HUES6 (cell line): ENCODE measurements at regions not wholly inside any gene's neighbourhood (a gene's known extent, or its start where the extent isn't known, plus 50 kb on each side); places are given as distances from the start of the nearest gene placed in this dataset.

ENCODE experiments used
- H3K27ac ChIP-seq: 2 replicates; pipeline ENCODE4 v1.7.0; 2013; ENCODE audit warnings: low read depth, mild to moderate bottlenecking, low read length, inconsistent platforms
- H3K27me3 ChIP-seq: 2 replicates; pipeline ENCODE4 v1.6.1; 2013; ENCODE audit warnings: low read length; ENCODE audit not compliant: control insufficient read depth, insufficient read depth
- H3K36me3 ChIP-seq: 2 replicates; pipeline ENCODE4 v1.6.1; 2013; ENCODE audit warnings: low read length; ENCODE audit not compliant: control insufficient read depth, insufficient read depth
- H3K4me1 ChIP-seq: 2 replicates; pipeline ENCODE4 v1.6.1; 2013; ENCODE audit warnings: low read length; ENCODE audit not compliant: control insufficient read depth, insufficient read depth
- H3K4me3 ChIP-seq: 2 replicates; pipeline ENCODE4 v1.5.1; 2013; ENCODE audit warnings: low read depth, low read length
- H3K9ac ChIP-seq: one replicate; pipeline ENCODE4 v1.6.1; 2013; ENCODE audit warnings: mild to moderate bottlenecking, low read length
- H3K9me3 ChIP-seq: 2 replicates; pipeline ENCODE4 v1.6.1; 2013; ENCODE audit warnings: low read depth, low read length; ENCODE audit not compliant: control insufficient read depth, insufficient read depth

DNA sequence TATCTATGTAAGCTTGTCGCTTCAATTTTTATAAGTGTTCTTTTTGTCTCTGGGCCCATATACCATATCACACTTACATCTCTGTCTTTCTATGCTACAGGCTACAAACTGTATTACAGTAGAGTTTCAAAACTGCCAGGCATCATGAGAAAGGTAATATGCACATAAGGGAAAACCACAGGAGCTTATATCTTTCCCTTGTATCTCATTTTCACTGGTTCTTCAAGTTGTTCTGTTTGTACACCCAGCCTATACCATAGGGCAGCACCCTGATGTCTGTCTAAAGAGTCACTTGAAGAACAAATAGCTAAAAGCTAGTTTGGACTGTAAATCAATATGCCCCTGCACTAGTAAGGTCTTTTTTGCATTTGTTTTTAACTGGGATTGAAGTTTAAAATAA is 366.7 kb downstream of the FIGN start:
- Histone ChIP-seq H3K27ac (no peak overlapping the region), H3K9me3 (no peaks in the 10 kb centered on the region), H3K4me3 (no peak overlapping the region), H3K36me3 (no peaks in the 10 kb centered on the region), H3K27me3 (no peaks in the 10 kb centered on the region), H3K9ac (no peak overlapping the region), H3K4me1 (no peaks in the 10 kb centered on the region)

DNA sequence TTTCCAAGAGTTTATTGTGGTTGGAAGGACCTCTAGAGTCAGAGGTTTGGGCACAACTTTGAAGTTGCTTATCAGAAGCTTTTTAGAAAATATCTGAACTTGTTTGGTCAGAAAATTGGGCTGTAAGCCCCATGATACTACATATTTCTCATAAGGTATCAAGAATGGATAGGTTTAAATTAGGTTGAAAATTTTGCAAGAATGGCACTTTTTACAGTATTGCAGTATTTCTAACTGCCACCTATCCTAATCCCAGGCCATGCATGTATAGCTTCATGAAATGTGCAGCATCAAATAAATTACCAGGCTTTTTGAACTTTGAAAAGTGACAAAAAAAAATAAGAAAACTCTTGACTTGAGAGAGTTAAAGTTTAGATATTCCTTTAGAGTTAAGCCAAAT is 367.2 kb downstream of the FIGN start:
- Histone ChIP-seq H3K27ac (no peak overlapping the region), H3K4me1 (no peaks in the 10 kb centered on the region), H3K9ac (no peak overlapping the region), H3K36me3 (no peaks in the 10 kb centered on the region), H3K27me3 (no peaks in the 10 kb centered on the region), H3K4me3 (no peak overlapping the region), H3K9me3 (no peaks in the 10 kb centered on the region)

DNA sequence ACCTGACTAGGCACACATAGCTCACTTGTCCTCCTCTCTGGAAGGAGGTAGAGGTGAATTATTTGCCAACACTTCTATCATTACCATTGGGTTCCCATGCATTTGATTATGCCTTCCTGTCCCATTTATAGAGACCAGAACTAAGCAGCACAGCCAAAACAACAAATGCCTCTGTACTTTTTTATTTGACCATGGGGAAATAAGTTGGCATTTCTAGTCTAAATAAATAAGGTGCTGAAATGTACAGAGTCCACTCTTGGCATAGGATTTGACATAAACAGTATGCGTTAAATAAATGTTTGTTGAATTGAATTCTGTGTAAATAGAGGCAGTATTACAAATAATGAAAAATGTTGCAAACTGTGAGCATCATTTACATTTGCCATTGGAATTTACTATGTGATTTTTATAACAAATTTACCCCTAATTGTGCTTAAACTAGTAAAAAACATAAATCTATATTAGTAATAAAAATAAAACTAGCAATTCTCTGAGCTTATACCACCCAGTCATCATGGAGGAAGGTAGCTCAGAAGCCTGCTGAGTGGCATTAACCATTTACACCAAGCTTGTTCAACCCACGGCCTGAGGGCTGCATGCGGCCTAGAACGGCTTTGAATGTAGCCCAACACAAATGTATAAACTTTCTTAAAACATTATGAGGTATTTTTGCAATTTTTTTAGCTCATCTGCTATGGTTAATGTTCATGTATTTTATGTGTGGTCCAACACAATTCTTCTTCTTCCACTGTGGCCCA is 367.8 kb downstream of the FIGN start:
- Histone ChIP-seq H3K9me3 (no peaks in the 10 kb centered on the region), H3K27me3 (no peaks in the 10 kb centered on the region), H3K4me3 (no peak overlapping the region), H3K4me1 (no peaks in the 10 kb centered on the region), H3K36me3 (no peaks in the 10 kb centered on the region), H3K27ac (no peak overlapping the region), H3K9ac (no peak overlapping the region)

- no peaks in the 10 kb centered on the region for H3K36me3 ChIP-seq
- no peaks in the 10 kb centered on the region for H3K27me3 ChIP-seq
- H3K27ac ChIP-seq, result no peak overlapping the region
- no peak overlapping the region for H3K4me3 ChIP-seq
- no peak overlapping the region for H3K9ac ChIP-seq
- no peaks in the 10 kb centered on the region for H3K4me1 ChIP-seq
- H3K9me3 ChIP-seq, result no peaks in the 10 kb centered on the region
Observed at GRCh38 chr2:163364736-163365135, 371.1 kb downstream of the FIGN start.

DNA sequence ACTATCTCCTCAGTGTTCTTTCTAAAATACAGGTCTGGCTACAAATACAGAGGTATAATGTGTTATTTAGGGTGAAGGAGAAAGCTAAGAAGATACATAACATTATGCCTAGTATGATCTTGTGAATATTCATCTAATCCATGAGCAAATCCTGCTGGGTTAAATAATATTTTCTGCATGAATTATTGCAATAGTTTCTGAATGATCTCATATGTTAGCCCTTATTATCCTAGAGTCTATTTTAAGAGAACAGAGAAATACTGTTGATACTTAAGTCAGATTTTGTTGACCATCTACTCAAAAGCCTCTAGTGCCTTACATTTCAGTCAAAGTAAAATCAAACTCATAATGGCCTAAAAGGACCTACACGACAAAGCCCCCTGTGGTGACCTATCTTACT is 382.3 kb downstream of the FIGN start:
- no peak overlapping the region for H3K27ac ChIP-seq
- no peaks in the 10 kb centered on the region for H3K27me3 ChIP-seq
- no peak overlapping the region for H3K9ac ChIP-seq
- no peak overlapping the region for H3K4me3 ChIP-seq
- H3K9me3 ChIP-seq, result no peaks in the 10 kb centered on the region
- no peaks in the 10 kb centered on the region for H3K36me3 ChIP-seq
- peaks cover 15% of the 10 kb centered on the region for H3K4me1 ChIP-seq

DNA sequence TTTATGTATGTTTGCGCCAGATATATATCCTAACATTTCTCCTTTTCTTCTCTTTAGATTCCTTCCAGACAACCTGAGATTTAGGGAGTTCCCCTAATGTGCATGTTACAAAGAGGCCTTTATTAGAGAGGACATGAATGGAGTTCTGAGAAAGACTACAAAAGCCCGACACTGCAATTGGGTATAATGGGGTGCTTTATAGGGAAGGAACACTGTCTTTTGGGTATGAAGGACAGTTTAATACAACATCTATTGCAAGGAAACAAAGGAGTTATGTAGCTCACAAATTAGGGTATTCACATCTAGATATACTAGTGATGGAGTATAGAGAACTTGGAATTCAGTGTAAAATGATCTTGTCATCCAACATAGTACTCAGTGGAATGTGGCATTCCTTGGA is 383.8 kb downstream of the FIGN start:
- Histone ChIP-seq H3K27me3 (no peaks in the 10 kb centered on the region), H3K27ac (no peak overlapping the region), H3K36me3 (no peaks in the 10 kb centered on the region), H3K4me1 (peaks cover 21% of the 10 kb centered on the region), H3K9me3 (no peaks in the 10 kb centered on the region), H3K4me3 (no peak overlapping the region), H3K9ac (no peak overlapping the region)

DNA sequence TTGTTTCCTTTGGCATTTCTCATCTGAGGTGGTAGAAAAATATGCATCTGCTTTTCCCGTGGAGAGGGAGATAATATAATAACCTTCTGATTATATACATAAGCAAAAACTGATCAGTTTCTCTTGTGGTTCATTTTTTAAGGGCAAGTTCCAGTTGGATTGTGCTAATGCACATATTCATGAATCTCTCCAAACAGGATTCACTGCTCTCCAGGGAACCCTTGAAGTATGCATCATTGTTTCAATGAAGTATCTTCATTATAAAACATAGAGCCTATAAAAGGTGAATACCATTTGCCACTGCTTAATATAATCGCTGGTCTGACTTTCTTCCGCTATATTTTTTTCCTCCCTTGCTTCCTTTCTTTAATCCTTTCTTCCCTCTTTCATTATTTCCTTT is 384.7 kb downstream of the FIGN start:
- Histone ChIP-seq H3K9me3 (no peaks in the 10 kb centered on the region), H3K4me3 (no peak overlapping the region), H3K27ac (no peak overlapping the region), H3K9ac (no peak overlapping the region), H3K4me1 (peaks cover 21% of the 10 kb centered on the region), H3K27me3 (no peaks in the 10 kb centered on the region), H3K36me3 (no peaks in the 10 kb centered on the region)

DNA sequence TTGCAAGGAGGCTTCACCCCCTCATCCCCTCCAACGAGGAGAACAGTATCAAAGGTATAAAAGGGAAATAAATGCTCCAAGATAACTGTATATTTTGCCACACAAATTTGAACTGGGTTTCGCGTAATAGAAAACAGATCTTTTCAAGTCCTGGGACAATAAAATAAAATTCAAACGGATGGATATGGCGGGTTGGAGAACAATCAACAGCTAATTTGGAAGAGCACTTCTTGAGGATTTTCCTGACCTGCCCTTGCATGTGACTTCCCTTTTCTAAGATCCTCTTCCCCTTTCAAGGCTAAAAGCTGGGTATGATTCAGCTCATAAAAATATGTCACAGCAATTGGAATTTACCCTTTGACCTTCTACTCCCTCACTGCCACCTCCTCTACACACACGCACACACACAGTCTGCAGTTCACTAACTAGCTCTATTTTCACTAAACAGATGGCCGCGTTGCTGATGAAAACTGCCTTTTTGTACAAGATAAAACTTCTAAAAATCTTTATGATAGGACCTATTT is 386.9 kb downstream of the FIGN start:
- peak overlapping the region; percentile 10; the same call in 1 of the 2 replicates for H3K27ac ChIP-seq
- no peaks in the 10 kb centered on the region for H3K9me3 ChIP-seq
- H3K4me3 ChIP-seq, result peak overlapping the region; percentile 51
- peaks cover 25% of the 10 kb centered on the region for H3K4me1 ChIP-seq
- H3K27me3 ChIP-seq, result no peaks in the 10 kb centered on the region
- no peaks in the 10 kb centered on the region for H3K36me3 ChIP-seq
- H3K9ac ChIP-seq, result peak overlapping the region; percentile 69

GRCh38 chr2:163347982-163348856 is 387.6 kb downstream of the FIGN start:
- H3K27ac ChIP-seq, result peak overlapping the region; percentile 10; the same call in 1 of the 2 replicates

GRCh38 chr2:163345795-163346573 is 389.8 kb downstream of the FIGN start:
- Histone ChIP-seq H3K9me3 (no peaks in the 10 kb centered on the region), H3K27me3 (no peaks in the 10 kb centered on the region), H3K27ac (no peak overlapping the region), H3K36me3 (no peaks in the 10 kb centered on the region), H3K4me1 (peaks cover 20% of the 10 kb centered on the region), H3K4me3 (no peak overlapping the region), H3K9ac (no peak overlapping the region)

More at GRCh38 chr2:163347982-163348856, 387.6 kb downstream of the FIGN start:
- H3K4me1 ChIP-seq, result peaks cover 25% of the 10 kb centered on the region
- peak overlapping the region; percentile 51 for H3K4me3 ChIP-seq
- no peaks in the 10 kb centered on the region for H3K36me3 ChIP-seq
- H3K9me3 ChIP-seq, result no peaks in the 10 kb centered on the region
- no peaks in the 10 kb centered on the region for H3K27me3 ChIP-seq
- H3K9ac ChIP-seq, result peak overlapping the region; percentile 69
